ENCODE measurements at regions not wholly inside any gene's neighbourhood (a gene's known extent, or its start where the extent isn't known, plus 50 kb on each side); places are given as distances from the start of the nearest gene placed in this dataset.

DNA sequence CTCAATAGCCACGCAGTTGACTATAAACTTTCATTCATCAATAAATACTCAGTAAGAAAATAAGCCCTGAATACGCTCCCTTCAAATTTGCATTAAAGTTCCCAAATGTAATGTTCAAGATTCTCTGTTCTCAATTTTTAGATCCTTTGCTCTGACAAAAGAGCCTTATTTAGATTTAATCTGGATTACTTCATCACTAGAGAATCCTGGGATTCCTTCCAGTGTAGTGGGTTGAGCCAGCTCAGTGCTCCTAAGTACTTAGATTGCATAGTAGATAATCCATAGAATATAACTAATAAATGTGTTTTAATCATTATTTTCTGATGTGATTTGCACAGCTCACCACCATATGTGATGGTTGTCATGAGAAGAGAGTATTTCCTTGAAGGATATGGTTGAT lies 1286.2 kb downstream of the SUCLG1 start:
- TF ChIP-seq EZH2 (IDR thresholded peaks at IDR 0.05; ENCODE audit: insufficient read depth, poor library complexity, severe bottlenecking) (no peak), EZH2phosphoT487 (IDR thresholded peaks at IDR 0.05; ENCODE audit: insufficient read depth, low read depth) (no peak)

Data from GM23248 (cell line).